WTC11 (cell line): ENCODE measurements at regions not wholly inside any gene's neighbourhood (a gene's known extent, or its start where the extent isn't known, plus 50 kb on each side); places are given as distances from the start of the nearest gene placed in this dataset.

ENCODE experiments used
- ATAC-seq: fragments of 200-7000 bp; cut with Tn5 transposase; 2 replicates; pipeline ENCODE4 v1.10.0; 2021; ENCODE audit warnings: mild to moderate bottlenecking, moderate library complexity
- CTCF ChIA-PET: fragments of 300-600 bp; sonication (Branson Sonifier 250); formaldehyde crosslinking; loops from one replicate; lab custom pipeline; 2021; ENCODE audit warnings: antibody characterized with exemption; lab: Charles Lee
- POLR2A ChIA-PET: fragments of 350-600 bp; sonication (Branson Sonifier 250); formaldehyde crosslinking; loops from one replicate; lab custom pipeline; 2021; ENCODE audit warnings: antibody characterized with exemption; lab: Charles Lee
- DNase-seq: peaks from one replicate; pipeline ENCODE4 v3.0.0; 2021; ENCODE audit warnings: low spot score
- H3K27ac Mint-ChIP-seq: 2 replicates; pipeline ENCODE4 v1.8.0; 2021; ENCODE audit warnings: mixed read lengths
- H3K27me3 Mint-ChIP-seq: 2 replicates; pipeline ENCODE4 v1.8.0; 2021; ENCODE audit warnings: low read depth, mild to moderate bottlenecking, moderate library complexity, mixed read lengths
- H3K36me3 Mint-ChIP-seq: 2 replicates; pipeline ENCODE4 v1.8.0; 2021; ENCODE audit warnings: mixed read lengths
- H3K4me1 Mint-ChIP-seq: 2 replicates; pipeline ENCODE4 v1.8.0; 2022; ENCODE audit warnings: mixed read lengths
- H3K4me3 Mint-ChIP-seq: 2 replicates; pipeline ENCODE4 v1.8.0; 2021; ENCODE audit warnings: mild to moderate bottlenecking, moderate library complexity, mixed read lengths
- H3K9me3 Mint-ChIP-seq: 2 replicates; pipeline ENCODE4 v1.8.0; 2021; ENCODE audit warnings: mixed read lengths
- ATF1 ChIP-seq: sonication (generic); formaldehyde crosslinking; IDR thresholded peaks from 2 replicates; pipeline ENCODE4 v1.8.1; 2023; ENCODE audit warnings: mild to moderate bottlenecking, moderate library complexity, missing genetic modification reagents
- ATF3 ChIP-seq: sonication (generic); formaldehyde crosslinking; conservative IDR thresholded peaks from 2 replicates; pipeline ENCODE4 v1.8.1; 2022; ENCODE audit warnings: mild to moderate bottlenecking, missing genetic modification reagents
- ERG ChIP-seq: fragments of 250-450 bp; sonication (Bioruptor Pico); IDR thresholded peaks from 2 replicates; pipeline ENCODE4 v1.8.0; 2021; ENCODE audit warnings: mild to moderate bottlenecking
- JAZF1 ChIP-seq: fragments of 250-450 bp; sonication (Bioruptor Pico); IDR thresholded peaks from 2 replicates; pipeline ENCODE4 v1.9.0; 2021; ENCODE audit warnings: moderate library complexity, mild to moderate bottlenecking, inconsistent platforms
- KAT7 ChIP-seq: sonication (generic); formaldehyde crosslinking; IDR thresholded peaks from 2 replicates; pipeline ENCODE4 v1.8.1; 2023; ENCODE audit warnings: missing genetic modification reagents, mild to moderate bottlenecking, borderline replicate concordance
- MXD4 ChIP-seq: fragments of 250-450 bp; sonication (Bioruptor Pico); IDR thresholded peaks from 2 replicates; pipeline ENCODE4 v1.8.0; 2021; ENCODE audit warnings: mild to moderate bottlenecking, moderate library complexity, borderline replicate concordance
- MYBL2 ChIP-seq: sonication (generic); formaldehyde crosslinking; IDR thresholded peaks from 2 replicates; pipeline ENCODE4 v1.8.1; 2023; ENCODE audit warnings: mild to moderate bottlenecking, moderate library complexity, missing genetic modification reagents
- NFATC4 ChIP-seq: fragments of 250-450 bp; sonication (Bioruptor Pico); IDR thresholded peaks from 2 replicates; pipeline ENCODE4 v1.9.0; 2021; ENCODE audit warnings: mild to moderate bottlenecking
- PREB ChIP-seq: sonication (generic); formaldehyde crosslinking; IDR thresholded peaks from 2 replicates; pipeline ENCODE4 v1.8.1; 2022; ENCODE audit warnings: mild to moderate bottlenecking, missing genetic modification reagents, moderate library complexity, borderline replicate concordance
- PRRX2 ChIP-seq: fragments of 250-450 bp; sonication (Bioruptor Pico); IDR thresholded peaks from 2 replicates; pipeline ENCODE4 v1.8.0; 2021; ENCODE audit warnings: mild to moderate bottlenecking
- SMAD3 ChIP-seq: sonication (generic); formaldehyde crosslinking; IDR thresholded peaks from 2 replicates; pipeline ENCODE4 v1.8.0; 2022; ENCODE audit warnings: missing genetic modification reagents, mild to moderate bottlenecking, borderline replicate concordance
- SP1 ChIP-seq: sonication (generic); formaldehyde crosslinking; conservative IDR thresholded peaks from 2 replicates; pipeline ENCODE4 v1.8.1; 2022; ENCODE audit warnings: missing genetic modification reagents
- TCF7 ChIP-seq: sonication (generic); formaldehyde crosslinking; IDR thresholded peaks from 2 replicates; pipeline ENCODE4 v1.8.0; 2022; ENCODE audit warnings: mild to moderate bottlenecking, low read depth, missing genetic modification reagents, moderate library complexity
- ZNF138 ChIP-seq: sonication (generic); formaldehyde crosslinking; conservative IDR thresholded peaks from 2 replicates; pipeline ENCODE4 v1.8.1; 2022; ENCODE audit warnings: mild to moderate bottlenecking, moderate library complexity, missing genetic modification reagents
- ZNF232 ChIP-seq: sonication (generic); formaldehyde crosslinking; IDR thresholded peaks from 2 replicates; pipeline ENCODE4 v1.8.0; 2022; ENCODE audit warnings: mild to moderate bottlenecking, missing genetic modification reagents
- TF ChIP-seq, protein P1 (sequence below): sonication (generic); formaldehyde crosslinking; IDR thresholded peaks from 2 replicates; pipeline ENCODE4 v1.8.1; 2023; ENCODE audit warnings: mild to moderate bottlenecking, missing genetic modification reagents, moderate library complexity
- TF ChIP-seq, protein P2 (sequence below): sonication (generic); formaldehyde crosslinking; IDR thresholded peaks from 2 replicates; pipeline ENCODE4 v1.8.1; 2022; ENCODE audit warnings: low read depth, mild to moderate bottlenecking, moderate library complexity, missing genetic modification reagents, borderline replicate concordance
- TF ChIP-seq, protein P3 (sequence below): sonication (generic); formaldehyde crosslinking; IDR thresholded peaks from 2 replicates; pipeline ENCODE4 v1.8.1; 2023; ENCODE audit warnings: mild to moderate bottlenecking, missing genetic modification reagents
- TF ChIP-seq, protein P4 (sequence below): sonication (generic); formaldehyde crosslinking; IDR thresholded peaks from 2 replicates; pipeline ENCODE4 v1.8.0; 2023; ENCODE audit warnings: missing genetic modification reagents, mild to moderate bottlenecking, borderline replicate concordance

DNA sequence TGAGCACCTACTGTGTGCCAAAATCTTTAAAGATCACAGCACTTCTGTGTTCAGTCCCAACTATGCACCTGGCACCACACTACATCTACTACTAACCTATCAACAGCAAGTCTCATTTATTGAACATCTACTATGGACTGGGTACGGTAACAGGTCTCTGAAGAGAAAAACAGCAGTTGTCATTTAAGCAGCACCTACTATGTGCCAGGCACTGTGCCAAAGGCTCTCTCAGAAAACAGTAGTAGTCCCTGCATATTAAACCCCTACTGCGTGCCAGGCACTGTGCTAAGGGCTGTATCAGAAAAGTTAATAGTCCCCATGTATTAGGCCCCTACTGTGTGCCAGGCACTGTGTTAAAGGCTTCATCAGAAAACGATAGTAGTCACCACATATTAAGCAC, 106.2 kb downstream of the PTPRS start (continued):
- TF ChIP-seq, protein P1, sequence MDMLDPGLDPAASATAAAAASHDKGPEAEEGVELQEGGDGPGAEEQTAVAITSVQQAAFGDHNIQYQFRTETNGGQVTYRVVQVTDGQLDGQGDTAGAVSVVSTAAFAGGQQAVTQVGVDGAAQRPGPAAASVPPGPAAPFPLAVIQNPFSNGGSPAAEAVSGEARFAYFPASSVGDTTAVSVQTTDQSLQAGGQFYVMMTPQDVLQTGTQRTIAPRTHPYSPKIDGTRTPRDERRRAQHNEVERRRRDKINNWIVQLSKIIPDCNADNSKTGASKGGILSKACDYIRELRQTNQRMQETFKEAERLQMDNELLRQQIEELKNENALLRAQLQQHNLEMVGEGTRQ (CRISPR knock-in tag) = no peak
- no peak for TF ChIP-seq SMAD3 (CRISPR knock-in tag)
- TF ChIP-seq MXD4 (CRISPR knock-in tag) = no peak
- no peak for TF ChIP-seq JAZF1
- no peak for TF ChIP-seq ERG (CRISPR knock-in tag)
- TF ChIP-seq, all 79 proteins: peak for 0

DNA sequence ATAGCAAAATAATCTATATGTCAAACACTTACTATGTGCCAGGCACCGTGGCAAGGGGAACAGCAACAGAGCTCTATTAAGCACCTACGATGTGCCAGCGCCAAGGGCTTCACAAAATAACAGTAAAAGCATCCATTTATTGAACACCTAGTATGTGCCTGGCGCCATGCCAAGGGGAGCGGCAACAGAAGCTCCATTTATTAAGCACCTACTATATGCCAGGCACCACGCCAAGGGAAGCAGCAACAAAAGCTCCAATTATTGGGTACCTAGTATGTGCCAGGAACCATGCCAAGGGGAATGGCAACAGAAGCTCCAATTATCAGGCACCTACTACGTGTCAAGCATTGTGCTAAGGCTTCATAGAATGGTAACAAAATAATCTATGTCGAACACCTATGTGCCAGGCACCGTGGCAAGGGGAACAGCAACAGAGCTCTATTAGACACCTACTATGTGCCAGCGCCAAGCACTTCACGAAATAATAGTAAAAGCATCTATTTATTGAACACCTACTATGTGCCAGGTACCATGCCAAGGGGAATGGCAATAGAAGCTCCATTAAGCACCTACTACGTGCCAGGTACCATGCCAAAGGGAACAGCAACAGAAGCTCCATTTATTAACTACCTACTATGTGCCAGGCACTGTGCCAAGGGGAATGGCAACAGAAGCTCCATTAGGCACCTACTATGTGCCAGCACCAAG, 107.7 kb downstream of the PTPRS start:
- CTCF ChIA-PET = interaction anchor here (1.0 kb wide), 2 partner anchors 94 to 184 kb away, joined by 3 read pairs; no protein-coding TSS in a partner anchor
- ATAC-seq = no peak
- DNase-seq = no peak
- H3K9me3 Mint-ChIP-seq = no peaks in the 10 kb centered on the region
- peaks cover 13% of the 10 kb centered on the region for H3K36me3 Mint-ChIP-seq
- no peaks in the 10 kb centered on the region; the same call in 1 of the 2 replicates for H3K4me1 Mint-ChIP-seq
- POLR2A ChIA-PET = interaction anchor here (0.6 kb wide), 1 partner anchor 793 kb away, joined by 3 read pairs; no protein-coding TSS in a partner anchor
- TF ChIP-seq, protein P2, sequence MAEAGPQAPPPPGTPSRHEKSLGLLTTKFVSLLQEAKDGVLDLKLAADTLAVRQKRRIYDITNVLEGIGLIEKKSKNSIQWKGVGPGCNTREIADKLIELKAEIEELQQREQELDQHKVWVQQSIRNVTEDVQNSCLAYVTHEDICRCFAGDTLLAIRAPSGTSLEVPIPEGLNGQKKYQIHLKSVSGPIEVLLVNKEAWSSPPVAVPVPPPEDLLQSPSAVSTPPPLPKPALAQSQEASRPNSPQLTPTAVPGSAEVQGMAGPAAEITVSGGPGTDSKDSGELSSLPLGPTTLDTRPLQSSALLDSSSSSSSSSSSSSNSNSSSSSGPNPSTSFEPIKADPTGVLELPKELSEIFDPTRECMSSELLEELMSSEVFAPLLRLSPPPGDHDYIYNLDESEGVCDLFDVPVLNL (CRISPR knock-in tag) = no peak
- TF ChIP-seq NFATC4 (CRISPR knock-in tag) (no peak), TCF7 (CRISPR knock-in tag) (no peak), SP1 (CRISPR knock-in tag) (no peak), PRRX2 (CRISPR knock-in tag) (no peak), ZNF138 (no peak), ATF1 (CRISPR knock-in tag) (no peak), MYBL2 (CRISPR knock-in tag) (no peak), ZNF232 (no peak)
- TF ChIP-seq, protein P3, sequence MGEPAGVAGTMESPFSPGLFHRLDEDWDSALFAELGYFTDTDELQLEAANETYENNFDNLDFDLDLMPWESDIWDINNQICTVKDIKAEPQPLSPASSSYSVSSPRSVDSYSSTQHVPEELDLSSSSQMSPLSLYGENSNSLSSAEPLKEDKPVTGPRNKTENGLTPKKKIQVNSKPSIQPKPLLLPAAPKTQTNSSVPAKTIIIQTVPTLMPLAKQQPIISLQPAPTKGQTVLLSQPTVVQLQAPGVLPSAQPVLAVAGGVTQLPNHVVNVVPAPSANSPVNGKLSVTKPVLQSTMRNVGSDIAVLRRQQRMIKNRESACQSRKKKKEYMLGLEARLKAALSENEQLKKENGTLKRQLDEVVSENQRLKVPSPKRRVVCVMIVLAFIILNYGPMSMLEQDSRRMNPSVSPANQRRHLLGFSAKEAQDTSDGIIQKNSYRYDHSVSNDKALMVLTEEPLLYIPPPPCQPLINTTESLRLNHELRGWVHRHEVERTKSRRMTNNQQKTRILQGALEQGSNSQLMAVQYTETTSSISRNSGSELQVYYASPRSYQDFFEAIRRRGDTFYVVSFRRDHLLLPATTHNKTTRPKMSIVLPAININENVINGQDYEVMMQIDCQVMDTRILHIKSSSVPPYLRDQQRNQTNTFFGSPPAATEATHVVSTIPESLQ (CRISPR knock-in tag) = no peak
- no peaks in the 10 kb centered on the region for H3K27me3 Mint-ChIP-seq
- no peak overlapping the region for H3K4me3 Mint-ChIP-seq
- H3K27ac Mint-ChIP-seq = no peak overlapping the region

DNA sequence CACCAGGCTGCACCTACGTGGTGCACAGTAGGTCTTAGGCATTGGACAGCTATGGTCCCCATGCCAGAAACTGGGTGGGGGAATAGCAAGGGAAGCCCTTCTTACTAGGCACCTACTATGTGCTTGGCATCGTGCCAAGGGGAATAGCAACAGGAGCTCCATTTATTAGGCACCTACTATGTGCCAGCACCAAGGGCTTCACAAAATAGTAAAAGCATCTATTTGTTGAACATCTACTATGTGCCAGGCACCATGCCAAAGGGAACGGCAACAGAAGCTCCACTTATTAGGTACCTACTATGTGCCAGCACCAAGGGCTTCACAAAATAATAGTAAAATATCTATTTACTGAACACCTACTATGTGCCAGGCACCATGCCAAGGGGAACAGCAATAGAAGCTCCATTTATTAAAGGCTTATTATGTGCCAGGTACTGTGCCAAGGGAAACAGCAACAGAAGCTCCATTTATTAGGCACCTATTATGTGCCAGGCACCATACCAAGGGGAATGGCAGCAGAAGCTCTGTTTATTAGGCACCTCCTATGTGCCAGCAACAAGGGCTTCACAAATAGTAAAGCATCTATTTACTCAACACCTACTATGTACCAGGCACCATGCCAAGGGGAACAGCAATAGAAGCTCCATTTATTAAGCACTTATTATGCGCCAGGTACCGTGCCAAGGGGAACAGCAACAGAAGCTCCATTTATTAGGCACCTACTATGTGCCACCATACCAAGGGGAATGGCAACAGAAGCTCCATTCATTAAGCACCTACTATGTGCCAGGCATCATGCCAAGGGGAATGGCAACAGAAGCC, 108.5 kb downstream of the PTPRS start:
- Mint-ChIP-seq H3K27me3 (no peaks in the 10 kb centered on the region), H3K4me3 (no peak overlapping the region), H3K27ac (no peak overlapping the region), H3K36me3 (peaks cover 13% of the 10 kb centered on the region), H3K9me3 (no peaks in the 10 kb centered on the region), H3K4me1 (no peaks in the 10 kb centered on the region; the same call in 1 of the 2 replicates)
- POLR2A ChIA-PET = interaction anchor here (0.6 kb wide), 1 partner anchor 794 kb away, joined by 3 read pairs; no protein-coding TSS in a partner anchor
- no peak for ATAC-seq
- CTCF ChIA-PET = interaction anchor here (1.0 kb wide), 2 partner anchors 95 to 184 kb away, joined by 3 read pairs; no protein-coding TSS in a partner anchor
- DNase-seq = no peak
- TF ChIP-seq NFATC4 (CRISPR knock-in tag) (no peak), KAT7 (CRISPR knock-in tag) (no peak), SMAD3 (CRISPR knock-in tag) (no peak), ATF3 (CRISPR knock-in tag) (no peak), PREB (no peak)
- TF ChIP-seq, protein P4, sequence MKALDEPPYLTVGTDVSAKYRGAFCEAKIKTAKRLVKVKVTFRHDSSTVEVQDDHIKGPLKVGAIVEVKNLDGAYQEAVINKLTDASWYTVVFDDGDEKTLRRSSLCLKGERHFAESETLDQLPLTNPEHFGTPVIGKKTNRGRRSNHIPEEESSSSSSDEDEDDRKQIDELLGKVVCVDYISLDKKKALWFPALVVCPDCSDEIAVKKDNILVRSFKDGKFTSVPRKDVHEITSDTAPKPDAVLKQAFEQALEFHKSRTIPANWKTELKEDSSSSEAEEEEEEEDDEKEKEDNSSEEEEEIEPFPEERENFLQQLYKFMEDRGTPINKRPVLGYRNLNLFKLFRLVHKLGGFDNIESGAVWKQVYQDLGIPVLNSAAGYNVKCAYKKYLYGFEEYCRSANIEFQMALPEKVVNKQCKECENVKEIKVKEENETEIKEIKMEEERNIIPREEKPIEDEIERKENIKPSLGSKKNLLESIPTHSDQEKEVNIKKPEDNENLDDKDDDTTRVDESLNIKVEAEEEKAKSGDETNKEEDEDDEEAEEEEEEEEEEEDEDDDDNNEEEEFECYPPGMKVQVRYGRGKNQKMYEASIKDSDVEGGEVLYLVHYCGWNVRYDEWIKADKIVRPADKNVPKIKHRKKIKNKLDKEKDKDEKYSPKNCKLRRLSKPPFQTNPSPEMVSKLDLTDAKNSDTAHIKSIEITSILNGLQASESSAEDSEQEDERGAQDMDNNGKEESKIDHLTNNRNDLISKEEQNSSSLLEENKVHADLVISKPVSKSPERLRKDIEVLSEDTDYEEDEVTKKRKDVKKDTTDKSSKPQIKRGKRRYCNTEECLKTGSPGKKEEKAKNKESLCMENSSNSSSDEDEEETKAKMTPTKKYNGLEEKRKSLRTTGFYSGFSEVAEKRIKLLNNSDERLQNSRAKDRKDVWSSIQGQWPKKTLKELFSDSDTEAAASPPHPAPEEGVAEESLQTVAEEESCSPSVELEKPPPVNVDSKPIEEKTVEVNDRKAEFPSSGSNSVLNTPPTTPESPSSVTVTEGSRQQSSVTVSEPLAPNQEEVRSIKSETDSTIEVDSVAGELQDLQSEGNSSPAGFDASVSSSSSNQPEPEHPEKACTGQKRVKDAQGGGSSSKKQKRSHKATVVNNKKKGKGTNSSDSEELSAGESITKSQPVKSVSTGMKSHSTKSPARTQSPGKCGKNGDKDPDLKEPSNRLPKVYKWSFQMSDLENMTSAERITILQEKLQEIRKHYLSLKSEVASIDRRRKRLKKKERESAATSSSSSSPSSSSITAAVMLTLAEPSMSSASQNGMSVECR (CRISPR knock-in tag) = no peak
